NCI-H2107 treated with DMSO at 0.1 percent for 48 hours (cell line): ENCODE measurements at regions not wholly inside any gene's neighbourhood (a gene's known extent, or its start where the extent isn't known, plus 50 kb on each side); places are given as distances from the start of the nearest gene placed in this dataset.
"Not testable (repeated sequence)": the region's sequence is repeated elsewhere in the genome, so short reads cannot be mapped to it uniquely, and the experiment has no call there.

Experiments used
- DNase-seq: peaks from one replicate; lab custom pipeline; 2025; ENCODE audit not compliant: unreplicated experiment; lab: John Stamatoyannopoulos, UW

DNA sequence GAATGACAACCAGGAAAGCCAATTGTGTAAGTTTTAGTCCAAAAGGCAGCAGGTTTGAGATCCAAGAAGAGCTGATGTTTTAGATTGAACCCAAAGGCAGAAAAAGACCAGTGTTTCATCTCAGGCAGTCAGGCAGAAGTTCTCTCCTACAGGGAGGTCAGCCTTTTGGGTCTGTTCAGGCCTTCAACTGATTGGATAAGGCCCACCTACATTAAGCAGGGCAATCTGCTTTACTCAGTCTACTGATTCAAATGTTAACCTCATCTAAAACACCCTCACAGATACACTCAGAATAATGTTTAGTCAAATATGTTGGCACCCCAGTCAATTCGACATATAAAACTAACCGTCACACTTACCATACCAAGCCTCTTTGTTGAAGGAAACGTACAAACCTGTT lies 134.2 kb upstream of the NEIL3 start:
- no peak for DNase-seq

DNA sequence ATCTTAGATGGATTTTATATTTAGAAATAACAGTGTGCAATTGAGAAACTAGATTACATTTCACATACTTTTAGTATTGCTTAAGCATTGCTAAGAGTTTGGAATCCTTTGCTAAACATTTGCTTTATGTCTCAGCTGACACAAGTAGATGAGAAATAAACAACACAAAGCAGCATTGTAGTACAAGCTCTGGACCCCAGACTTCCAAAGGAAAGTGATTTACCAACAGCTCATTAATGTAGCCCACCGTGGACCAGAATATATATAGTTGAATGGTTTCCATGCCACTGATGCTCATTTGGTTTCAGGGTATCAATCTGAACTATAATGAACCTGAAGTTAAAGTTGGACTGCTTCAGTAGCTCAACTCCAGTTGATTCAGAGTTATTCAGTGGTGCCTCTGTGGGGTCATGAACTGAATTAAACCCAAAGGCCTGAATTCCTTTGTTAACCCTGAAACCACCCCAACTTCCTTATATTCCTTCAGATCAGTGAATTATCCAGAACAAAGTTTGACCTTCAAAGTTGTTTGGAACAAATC lies 132.1 kb upstream of the NEIL3 start:
- no peak for DNase-seq

DNA sequence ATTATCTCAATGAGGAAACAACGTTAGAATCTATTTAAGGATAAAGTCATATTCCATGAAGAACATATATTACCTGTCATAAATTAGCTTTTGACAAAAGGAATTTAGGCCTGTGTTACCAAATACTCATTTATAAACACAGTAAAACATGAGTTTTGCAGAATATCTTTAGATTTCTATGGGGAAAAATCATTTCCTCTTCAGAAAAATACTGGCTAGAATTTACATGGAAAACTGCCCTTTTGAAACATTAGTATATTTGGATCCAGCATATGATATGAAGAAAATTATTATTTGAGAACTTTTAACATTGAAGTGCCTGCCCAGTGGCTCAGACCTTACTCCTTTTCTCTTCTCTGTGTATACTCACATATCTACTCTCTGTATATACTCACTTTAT lies 131.4 kb upstream of the NEIL3 start:
- DNase-seq = no peak

DNA sequence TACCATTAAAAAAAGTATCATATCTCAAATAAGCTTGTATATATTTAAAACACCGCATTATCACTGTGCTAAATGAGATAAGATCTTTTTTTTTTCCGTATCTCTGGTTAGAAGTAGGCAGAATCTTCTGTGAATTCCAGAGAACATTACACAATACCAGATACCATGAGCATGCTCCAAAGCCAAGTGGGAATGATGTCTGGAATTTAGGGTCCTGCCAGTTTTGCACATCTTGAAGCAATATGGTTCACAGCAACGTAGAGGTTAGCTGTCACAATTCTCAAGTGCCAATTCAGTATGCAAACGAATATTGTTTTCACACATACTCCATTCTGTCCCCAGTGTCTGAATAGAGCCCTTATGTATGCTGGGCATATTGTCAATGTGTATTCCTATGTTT lies 127.5 kb upstream of the NEIL3 start:
- no peak for DNase-seq

DNA sequence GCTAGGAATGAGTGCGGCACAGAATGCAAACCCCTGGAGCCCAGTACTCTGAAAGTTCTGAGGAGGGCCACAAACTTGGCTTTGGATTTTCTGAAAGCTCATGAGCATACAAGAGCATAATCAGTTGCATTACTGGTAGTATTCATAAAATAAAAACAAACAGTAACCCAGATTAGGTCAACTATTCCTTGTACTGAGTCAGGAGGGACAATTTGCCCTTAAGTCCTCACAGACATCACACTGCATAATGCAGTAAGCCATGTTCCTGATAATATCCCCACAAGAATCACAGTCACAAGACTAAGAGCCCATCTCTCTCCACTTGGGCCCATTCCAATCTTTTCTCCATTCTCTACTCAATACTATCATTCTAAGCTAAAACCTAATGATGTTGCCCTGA lies 126.9 kb upstream of the NEIL3 start:
- DNase-seq = no peak

DNA sequence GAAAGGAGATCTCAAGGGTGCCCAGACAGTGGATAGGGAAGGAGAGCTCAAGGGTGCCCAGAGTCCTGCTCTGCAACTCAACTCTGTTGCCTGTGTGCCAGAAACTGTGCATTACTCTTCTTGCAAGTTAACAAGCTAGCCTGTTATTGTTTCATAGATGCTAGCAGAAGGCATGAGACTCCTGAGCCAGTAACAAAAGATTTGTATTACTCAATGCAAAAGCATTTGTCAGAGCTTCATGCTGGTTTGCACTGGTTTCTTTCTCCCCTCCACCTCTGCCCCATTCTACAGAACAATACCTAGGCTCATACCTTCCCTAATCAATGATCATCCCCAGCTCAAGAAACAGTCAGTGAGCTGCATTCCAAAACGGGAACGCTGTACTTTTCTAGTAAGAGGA lies 124.5 kb upstream of the NEIL3 start:
- no peak for DNase-seq

DNA sequence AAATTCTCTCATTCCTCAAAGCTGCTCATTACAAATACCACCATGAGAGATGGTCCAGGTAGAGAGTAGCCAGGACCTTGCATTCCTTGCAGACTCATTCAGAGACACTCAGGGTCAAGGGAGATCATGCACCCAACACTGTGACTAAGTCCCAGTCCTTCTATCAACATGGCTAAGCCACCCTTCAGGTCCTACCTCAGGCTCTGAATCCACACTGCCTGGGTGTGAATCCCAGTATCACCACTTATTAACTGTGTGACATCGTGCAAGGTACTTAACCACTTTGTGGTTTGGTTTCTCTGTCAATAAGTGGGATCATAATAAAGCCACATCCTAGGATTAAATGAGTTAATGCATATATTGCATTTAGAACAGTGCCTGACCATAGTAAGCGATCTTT lies 124.1 kb upstream of the NEIL3 start:
- DNase-seq = no peak

DNA sequence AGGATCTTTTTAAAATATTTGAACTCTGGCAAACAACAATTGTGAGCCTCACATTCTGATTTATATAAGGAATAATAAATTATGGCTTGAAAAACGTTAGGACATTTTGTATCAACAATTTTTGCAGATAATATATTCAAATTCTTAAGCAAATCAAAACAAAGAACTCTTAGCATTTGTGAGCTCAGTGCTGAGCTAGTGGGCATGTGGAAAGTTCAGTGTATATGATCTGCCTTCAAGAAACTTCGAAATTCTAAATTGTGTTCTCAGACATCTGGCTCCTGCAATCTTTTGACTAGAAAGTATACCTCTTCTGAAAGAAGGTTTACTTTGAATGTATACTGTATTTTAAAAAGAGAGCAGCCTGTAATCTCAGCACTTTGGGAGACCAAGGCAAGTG lies 122.3 kb upstream of the NEIL3 start:
- no peak for DNase-seq

DNA sequence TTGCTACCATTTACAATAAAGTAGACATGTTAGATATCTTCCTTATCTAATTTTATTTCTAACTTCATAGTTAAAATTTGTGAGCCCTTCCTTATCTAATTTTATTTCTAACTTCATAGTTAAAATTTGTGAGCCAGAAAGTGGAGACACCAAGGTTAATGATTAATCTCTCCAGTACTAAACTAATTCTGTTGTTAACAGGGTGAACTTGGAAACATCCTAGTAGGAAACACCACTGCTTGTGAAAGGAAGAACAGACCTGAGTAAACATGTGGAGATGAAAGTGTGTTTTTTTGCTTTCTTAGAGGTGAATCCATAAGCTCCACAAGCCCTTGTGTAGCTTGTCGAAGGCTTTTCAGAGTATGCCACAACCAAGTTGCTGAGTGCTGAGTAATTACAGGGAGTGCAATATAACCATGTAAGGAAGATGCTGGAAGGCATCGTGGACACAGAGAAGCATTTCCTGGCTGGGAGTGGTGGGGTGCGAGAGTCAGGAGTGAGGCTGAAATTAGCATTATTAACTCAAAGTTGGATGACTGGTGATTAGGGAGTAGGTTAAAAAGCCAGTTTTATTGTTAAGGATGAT lies 118.6 kb upstream of the NEIL3 start:
- DNase-seq = no peak

DNA sequence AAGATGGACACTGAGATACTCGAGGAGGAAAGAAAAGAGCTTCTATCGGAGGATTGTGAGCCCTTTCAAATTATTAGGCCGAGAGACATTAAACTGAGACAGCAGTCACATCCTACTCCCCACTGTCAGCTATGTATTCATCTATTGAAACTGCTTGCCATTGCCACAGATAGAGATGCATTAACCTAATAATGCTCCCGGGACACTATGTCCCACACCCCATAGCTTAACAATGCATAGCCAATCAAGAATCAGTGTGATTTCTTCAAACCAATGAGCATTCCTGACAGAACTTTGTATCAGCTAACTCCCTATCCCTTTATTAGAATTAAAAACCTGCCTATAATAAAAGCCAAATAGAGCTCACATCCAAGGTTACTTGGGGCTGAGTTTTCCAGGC lies 118.1 kb upstream of the NEIL3 start:
- DNase-seq = no peak

DNA sequence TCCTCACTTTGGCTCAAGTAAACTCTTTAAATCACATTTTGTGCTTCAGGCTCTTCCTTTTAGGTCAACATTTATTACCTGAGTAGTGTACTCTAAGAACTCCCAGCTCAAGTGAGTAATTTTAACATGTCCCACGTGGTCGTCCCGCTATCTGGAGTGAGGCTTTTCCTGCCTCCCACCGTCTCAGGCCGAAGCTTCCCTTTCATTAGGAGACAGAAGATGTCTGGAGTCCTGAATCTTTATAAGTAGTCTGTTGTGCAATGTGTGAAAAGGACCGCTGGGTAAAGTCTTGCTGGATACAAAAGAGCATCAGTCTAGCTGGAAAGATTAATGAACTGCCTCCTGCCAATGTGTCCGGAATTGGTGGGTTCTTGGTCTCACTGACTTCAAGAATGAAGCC lies 117.7 kb upstream of the NEIL3 start:
- no peak for DNase-seq

DNA sequence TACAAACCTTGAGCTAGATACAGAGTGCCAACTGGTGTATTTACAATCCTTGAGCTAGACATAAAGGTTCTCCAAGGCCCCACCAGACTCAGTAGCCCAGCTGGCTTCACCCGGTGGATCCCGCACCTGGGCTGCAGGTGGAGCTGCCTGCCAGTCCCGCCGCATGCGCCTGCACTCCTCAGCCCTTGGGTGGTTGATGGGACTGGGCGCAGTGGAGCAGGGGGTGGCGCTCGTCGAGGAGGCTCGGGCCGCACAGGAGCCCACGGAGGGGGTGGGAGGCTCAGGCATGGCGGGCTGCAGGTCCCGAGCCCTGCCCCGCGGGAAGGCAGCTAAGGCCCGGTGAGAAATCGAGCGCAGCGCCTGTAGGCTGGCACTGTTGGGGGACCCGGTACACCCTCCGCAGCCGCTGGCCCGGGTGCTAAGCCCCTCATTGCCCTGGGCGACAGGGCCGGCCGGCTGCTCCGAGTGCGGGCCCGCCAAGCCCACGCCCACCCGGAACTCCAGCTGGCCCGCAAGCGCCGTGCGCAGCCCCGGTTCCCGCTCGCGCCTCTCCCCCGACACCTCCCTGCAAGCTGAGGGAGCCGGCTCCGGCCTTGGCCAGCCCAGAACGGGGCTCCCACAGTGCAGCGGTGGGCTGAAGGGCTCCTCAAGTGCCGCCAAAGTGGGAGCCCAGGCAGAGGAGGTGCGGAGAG lies 116.5 kb upstream of the NEIL3 start:
- DNase-seq = not testable (repeated sequence)

DNA sequence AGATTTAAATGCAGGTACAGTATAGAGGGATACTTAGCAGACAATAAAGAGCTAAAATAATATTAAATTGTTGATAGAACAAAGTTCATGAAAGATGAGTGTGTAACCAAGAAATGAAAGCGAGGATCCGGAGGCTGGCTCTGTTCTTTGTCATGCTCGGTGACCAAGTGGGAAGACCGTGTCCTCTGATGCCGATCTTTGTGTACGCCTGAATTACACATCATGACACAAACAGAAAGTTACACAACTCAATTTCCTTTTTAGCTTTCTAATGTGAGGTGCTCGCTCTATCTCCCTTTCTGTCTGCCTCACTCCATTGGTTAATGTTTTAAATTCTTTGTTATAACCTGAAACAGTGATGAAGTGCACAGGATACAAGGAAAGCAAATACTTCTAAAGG lies 114.8 kb upstream of the NEIL3 start:
- DNase-seq = no peak

DNA sequence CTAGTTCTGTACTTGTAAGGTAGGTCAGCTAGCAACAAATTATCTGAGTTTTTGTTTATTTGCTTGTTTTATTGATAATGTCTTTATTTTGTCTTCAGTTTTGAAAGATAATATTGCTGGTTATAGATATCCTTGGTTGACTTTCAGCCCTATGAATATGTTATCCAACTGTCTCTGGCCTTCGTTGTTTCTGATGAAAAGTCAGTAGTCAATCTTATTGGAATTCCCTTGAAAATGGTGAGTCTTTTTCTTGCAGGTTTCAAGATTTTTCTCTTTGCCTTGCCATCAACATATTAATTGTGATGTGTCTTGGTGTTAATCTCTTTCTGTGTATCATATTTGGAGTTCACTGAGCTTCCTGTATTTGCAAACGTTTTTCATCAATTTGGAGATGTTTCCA lies 113.1 kb upstream of the NEIL3 start:
- no peak for DNase-seq

DNA sequence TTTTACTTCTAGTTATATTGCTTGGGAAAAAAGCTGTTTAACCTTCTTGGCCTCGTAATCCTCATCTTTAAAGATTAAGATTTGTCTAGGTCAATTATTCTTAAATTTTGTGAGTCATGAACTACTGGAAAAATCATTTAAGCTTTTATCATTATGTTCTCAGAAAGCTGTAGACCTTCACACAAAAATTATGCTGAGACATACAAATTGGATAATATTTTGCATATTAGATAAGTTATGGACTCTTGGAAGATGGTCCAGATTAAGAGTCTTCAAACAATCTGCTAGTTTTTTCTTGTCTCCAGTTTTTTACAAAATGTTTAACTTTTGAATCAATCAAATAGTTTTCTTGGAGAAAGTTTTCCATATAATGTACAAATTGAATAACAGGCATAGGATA lies 108.1 kb upstream of the NEIL3 start:
- DNase-seq = no peak

DNA sequence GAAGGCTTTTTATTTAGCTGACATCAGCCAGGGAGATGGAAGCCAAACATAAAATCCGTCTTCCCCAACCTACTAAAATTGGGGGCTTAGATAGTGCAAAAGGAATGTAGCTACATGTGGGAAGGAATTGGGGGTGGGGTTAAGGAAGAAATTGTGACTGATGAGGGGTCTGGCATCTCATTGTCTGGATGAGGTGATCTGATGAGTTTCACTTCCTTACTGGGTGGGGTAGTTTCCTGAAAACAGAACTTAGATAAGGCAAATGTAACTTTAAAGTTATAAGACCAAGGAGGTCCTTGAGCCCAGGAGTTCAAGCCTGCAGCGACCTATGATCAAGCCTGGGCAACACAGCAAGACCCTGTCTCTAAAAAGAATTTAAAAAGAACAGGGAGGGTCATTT lies 105.5 kb upstream of the NEIL3 start:
- no peak for DNase-seq

DNA sequence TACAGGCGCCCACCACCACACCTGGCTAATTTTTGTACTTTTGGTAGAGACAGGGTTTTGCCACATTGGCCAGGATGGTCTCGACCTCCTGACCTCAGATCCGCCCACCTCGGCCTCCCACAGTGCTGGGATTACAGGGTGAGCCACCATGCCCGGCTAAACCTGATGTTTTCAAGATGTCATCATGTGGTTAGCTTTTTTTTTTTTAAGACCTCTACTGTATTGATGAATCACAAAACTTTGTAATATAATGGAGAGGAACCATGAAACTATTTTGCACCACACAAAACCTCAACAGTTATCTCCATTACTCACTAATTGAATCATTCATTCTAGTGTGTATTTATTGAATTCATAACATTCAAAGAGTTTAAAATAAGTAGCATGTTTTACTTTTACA lies 94.7 kb upstream of the NEIL3 start:
- no peak for DNase-seq

DNA sequence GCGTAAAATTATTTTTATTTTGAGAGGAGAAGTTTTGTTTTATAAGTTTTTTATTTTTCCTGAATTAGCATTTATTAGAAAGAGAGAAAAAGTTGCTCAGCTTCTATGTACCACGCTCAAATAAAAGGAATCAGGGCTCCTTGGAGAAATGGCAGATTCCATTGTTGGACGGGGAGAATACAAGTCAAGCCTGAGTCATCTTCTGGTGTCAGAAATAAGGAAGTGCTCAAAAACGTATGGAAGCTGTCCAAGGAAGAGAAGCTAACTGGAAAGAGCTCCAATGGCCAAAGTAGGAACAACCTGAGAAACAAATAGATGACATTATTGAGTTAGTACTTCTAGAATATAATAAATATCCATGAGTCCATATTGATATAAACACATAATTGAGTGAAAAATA lies 89.3 kb upstream of the NEIL3 start:
- no peak for DNase-seq

DNA sequence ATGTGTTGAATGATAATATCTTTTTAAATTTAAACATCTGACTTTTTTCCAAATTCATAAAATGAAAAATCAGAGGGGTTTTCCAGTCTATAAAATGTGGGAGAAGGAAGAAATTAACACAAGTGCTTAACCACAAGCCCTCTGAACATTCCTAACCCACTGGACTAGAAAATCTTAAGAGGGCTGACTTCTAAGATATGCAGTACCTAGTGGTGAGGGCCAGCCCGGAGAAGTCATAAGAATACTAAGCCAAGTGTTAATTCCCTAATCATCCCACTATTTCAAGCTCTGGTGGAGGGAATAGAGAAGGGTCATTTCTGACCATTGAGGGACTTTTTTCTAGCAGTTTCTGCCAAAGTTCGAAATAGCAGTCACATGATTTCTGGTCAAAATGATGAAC lies 86.9 kb upstream of the NEIL3 start:
- DNase-seq = no peak

DNA sequence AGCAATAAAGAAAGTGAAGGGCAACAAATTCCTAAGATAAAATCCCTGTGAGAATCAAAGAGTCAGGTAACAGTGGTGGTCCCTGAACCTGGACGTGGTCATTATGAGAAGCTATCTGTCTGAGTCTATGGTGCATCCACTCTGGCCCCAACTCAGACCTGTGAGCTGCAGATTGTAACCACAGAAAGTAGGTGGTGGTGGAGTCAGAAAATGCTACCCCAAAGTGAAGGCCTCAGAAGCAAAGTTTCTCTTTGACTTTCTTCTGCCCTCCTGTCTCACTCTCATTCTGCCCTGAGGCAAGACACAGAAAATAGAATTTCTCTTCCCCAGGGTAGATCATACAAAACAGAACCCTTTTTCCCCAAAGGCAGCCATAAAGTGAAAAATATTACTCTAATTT lies 84.1 kb upstream of the NEIL3 start:
- no peak for DNase-seq

DNA sequence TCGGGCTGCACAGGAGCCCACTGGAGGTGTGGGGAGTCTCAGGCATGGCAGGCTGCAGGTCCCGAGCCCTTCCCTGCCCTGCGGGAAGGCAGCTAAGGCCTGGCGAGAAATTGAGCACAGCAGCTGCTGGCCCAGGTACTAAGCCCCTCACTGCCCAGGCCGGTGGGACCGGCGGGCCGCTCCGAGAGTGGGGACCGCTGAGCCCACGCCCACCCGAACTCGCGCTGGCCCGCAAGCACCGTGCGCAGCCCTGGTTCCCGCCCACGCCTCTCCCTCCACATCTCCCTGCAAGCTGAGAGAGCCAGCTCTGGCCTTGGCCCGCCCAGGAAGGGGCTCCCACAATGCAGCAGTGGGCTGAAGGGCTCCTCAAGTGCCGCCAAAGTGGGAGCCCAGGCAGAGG lies 82.0 kb upstream of the NEIL3 start:
- no peak for DNase-seq

DNA sequence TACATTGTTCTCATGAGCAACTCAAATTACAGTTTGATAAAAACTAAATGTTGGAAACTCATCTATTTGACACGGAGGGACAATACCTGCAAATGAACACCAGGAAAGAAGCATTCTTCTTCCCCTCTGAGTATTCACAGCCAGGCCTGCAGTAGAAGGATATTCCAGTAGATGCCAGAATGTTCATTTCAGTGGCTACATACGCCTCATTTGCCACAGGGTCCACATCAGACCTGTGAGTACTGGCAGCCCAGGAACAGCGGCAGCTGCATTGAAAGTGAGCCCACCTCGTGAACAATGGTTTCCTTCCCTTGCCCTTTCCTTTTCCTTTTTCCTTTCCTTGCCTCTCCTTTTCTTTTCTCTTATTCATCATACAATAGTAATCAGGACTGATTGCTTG lies 81.1 kb upstream of the NEIL3 start:
- DNase-seq = no peak

DNA sequence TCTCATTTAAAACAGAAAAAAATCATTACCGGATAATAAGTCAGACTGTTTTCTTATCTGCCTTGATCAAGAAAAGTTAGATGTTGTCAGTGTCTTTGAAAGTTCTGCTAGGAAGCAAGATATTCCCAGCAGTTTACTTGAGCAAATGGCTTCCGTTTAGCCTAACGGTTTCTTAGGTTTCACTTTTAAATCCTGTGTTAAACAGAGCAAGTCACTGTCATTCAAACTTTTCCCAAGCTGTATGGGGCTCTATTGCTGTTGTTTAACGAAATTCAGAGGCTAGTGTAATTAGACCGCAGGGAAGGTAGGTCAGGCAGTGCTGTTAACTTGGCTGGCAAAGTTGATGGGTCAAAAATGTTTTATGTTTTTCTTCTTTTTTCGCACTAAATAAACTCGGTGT lies 80.3 kb upstream of the NEIL3 start:
- no peak for DNase-seq
